IMR-90 (cell line): ENCODE measurements at regions not wholly inside any gene's neighbourhood (a gene's known extent, or its start where the extent isn't known, plus 50 kb on each side); places are given as distances from the start of the nearest gene placed in this dataset.

Experiments used
- ATAC-seq: fragments of 200-7000 bp; cut with Tn5 transposase; 2 replicates; pipeline ENCODE4 v1.9.1; 2020; ENCODE audit warnings: low read depth, mild to moderate bottlenecking, moderate library complexity
- BruUV-seq: library from RNA; stranded (reverse); fragments of 400-500 nt; replicated peaks from 2 replicates; lab custom pipeline; 2021; lab: Mats Ljungman, UMichigan
- CTCF ChIA-PET: fragments of 300-600 bp; formaldehyde crosslinking; extraction: SDS; loops from one replicate; lab custom pipeline; 2021; ENCODE audit warnings: antibody characterized with exemption; lab: Yijun Ruan, JAX
- POLR2A ChIA-PET: fragments of 300-600 bp; sonication (Branson Sonifier 250); formaldehyde crosslinking; loops from one replicate; lab custom pipeline; 2022; ENCODE audit warnings: antibody characterized with exemption; ENCODE audit not compliant: unreplicated experiment; lab: Charles Lee
- DNase-seq: peaks from one replicate; pipeline ENCODE4 v3.0.0; 2013
- H2AFZ ChIP-seq: replicated peaks from 2 replicates; pipeline ENCODE3; 2013; ENCODE audit warnings: low read length, mild to moderate bottlenecking; ENCODE audit not compliant: poor library complexity
- H2AK5ac ChIP-seq: 2 replicates; pipeline ENCODE4 v1.6.1; 2013; ENCODE audit warnings: low read depth, low read length, inconsistent platforms
- H2AK9ac ChIP-seq: replicated peaks from 2 replicates; pipeline ENCODE3; 2013; ENCODE audit warnings: mild to moderate bottlenecking, low read depth, low read length, moderate library complexity; ENCODE audit not compliant: poor library complexity
- H2BK120ac ChIP-seq: 2 replicates; pipeline ENCODE4 v1.6.1; 2013; ENCODE audit warnings: low read depth, low read length, inconsistent platforms
- H2BK15ac ChIP-seq: 3 replicates; pipeline ENCODE4 v1.6.1; 2013; ENCODE audit warnings: low read depth, low read length, inconsistent platforms
- H2BK20ac ChIP-seq: 2 replicates; pipeline ENCODE4 v1.6.1; 2013; ENCODE audit warnings: low read depth, mild to moderate bottlenecking, inconsistent platforms, low read length, moderate library complexity
- H2BK5ac ChIP-seq: 2 replicates; pipeline ENCODE4 v1.6.1; 2013; ENCODE audit warnings: mild to moderate bottlenecking, low read depth, low read length, inconsistent platforms; ENCODE audit not compliant: poor library complexity, severe bottlenecking
- H3K14ac ChIP-seq: replicated peaks from 2 replicates; pipeline ENCODE4 v1.6.1; 2013; ENCODE audit warnings: low read depth, low read length, inconsistent platforms
- H3K18ac ChIP-seq: 2 replicates; pipeline ENCODE4 v1.6.1; 2013; ENCODE audit warnings: low read depth, low read length, control low read depth
- H3K23ac ChIP-seq: 2 replicates; pipeline ENCODE4 v1.6.1; 2013; ENCODE audit warnings: low read depth, low read length, inconsistent platforms
- H3K27ac ChIP-seq: 2 replicates; pipeline ENCODE4 v1.5.1; 2013; ENCODE audit warnings: mild to moderate bottlenecking, control low read depth, low read length; ENCODE audit not compliant: insufficient read depth
- H3K27me3 ChIP-seq: 2 replicates; pipeline ENCODE4 v1.6.1; 2013; ENCODE audit warnings: low read length; ENCODE audit not compliant: control insufficient read depth, insufficient read depth
- H3K36me3 ChIP-seq: 2 replicates; pipeline ENCODE4 v1.6.1; 2013; ENCODE audit warnings: low read length, mixed read lengths; ENCODE audit not compliant: control insufficient read depth, insufficient read depth
- H3K4ac ChIP-seq: 2 replicates; pipeline ENCODE4 v1.6.1; 2013; ENCODE audit warnings: low read depth, low read length, inconsistent platforms
- H3K4me1 ChIP-seq: 2 replicates; pipeline ENCODE4 v1.6.1; 2013; ENCODE audit warnings: low read length, mixed read lengths; ENCODE audit not compliant: control insufficient read depth, insufficient read depth
- H3K4me2 ChIP-seq: 2 replicates; pipeline ENCODE4 v1.6.1; 2013; ENCODE audit warnings: low read depth, mild to moderate bottlenecking, control low read depth, low read length, moderate library complexity
- H3K4me3 ChIP-seq: 2 replicates; pipeline ENCODE4 v1.5.1; 2013; ENCODE audit warnings: low read depth, mild to moderate bottlenecking, control low read depth, low read length, moderate library complexity; ENCODE audit not compliant: insufficient read depth
- H3K56ac ChIP-seq: 2 replicates; pipeline ENCODE4 v1.6.1; 2013; ENCODE audit warnings: low read length, inconsistent platforms; ENCODE audit not compliant: insufficient read depth; ENCODE audit errors: extremely low read depth
- H3K79me1 ChIP-seq, 2 experiments: 2 replicates each; pipeline ENCODE4 v1.6.1; 2013; ENCODE audit warnings: low read length in 2 of 2, inconsistent platforms in 1 of 2, low read depth in 1 of 2
- H3K9ac ChIP-seq: 2 replicates; pipeline ENCODE4 v1.6.1; 2013; ENCODE audit warnings: low read depth, low read length, control low read depth
- H3K9me1 ChIP-seq: 2 replicates; pipeline ENCODE4 v1.6.1; 2013; ENCODE audit warnings: low read length, inconsistent platforms; ENCODE audit not compliant: insufficient read depth
- H3K9me3 ChIP-seq: 2 replicates; pipeline ENCODE4 v1.6.1; 2013; ENCODE audit warnings: low read length; ENCODE audit not compliant: control insufficient read depth, insufficient read depth
- H4K20me1 ChIP-seq: 2 replicates; pipeline ENCODE4 v1.6.1; 2013; ENCODE audit warnings: low read length, inconsistent platforms; ENCODE audit not compliant: insufficient read depth
- H4K5ac ChIP-seq: 2 replicates; pipeline ENCODE4 v1.6.1; 2013; ENCODE audit warnings: mild to moderate bottlenecking, low read depth, low read length, control low read depth
- H4K8ac ChIP-seq, 2 experiments: 2 replicates each; pipeline ENCODE4 v1.6.1; 2013; ENCODE audit warnings: low read depth in 2 of 2, low read length in 2 of 2, control low read depth in 1 of 2, inconsistent platforms in 1 of 2
- H4K91ac ChIP-seq: 2 replicates; pipeline ENCODE4 v1.6.1; 2013; ENCODE audit warnings: low read depth, low read length, inconsistent platforms; ENCODE audit not compliant: insufficient read depth
- USF2 ChIP-seq: fragments of 150-350 bp; IDR thresholded peaks from 2 replicates; pipeline ENCODE4 v1.6.1; 2017; ENCODE audit warnings: mild to moderate bottlenecking, antibody characterized with exemption, low read length, low read depth
- WGBS, 2 experiments: methylation state at CpG; one replicate each; pipeline versions ENCODE4 v1.1.5 to v1.1.7; 2013; ENCODE audit warnings: missing lambda C conversion rate in 2 of 2; ENCODE audit not compliant: insufficient read length in 1 of 2; ENCODE audit errors: extremely low coverage in 2 of 2; 5-methylcytosine and 5-hydroxymethylcytosine counted together
- dilution Hi-C: fragments of 300-500 bp; cut with HindIII; formaldehyde crosslinking; loops from one replicate; pipeline ENCODE4 v1.14.3; 2018; ENCODE audit warnings: low sequenced_read_pairs; ENCODE audit not compliant: unreplicated experiment
- in situ Hi-C: fragments of 300-500 bp; cut with MboI; formaldehyde crosslinking; loops from 3 replicates; pipeline ENCODE4 v1.14.3; 2019; ENCODE audit warnings: low sequenced_read_pairs, inconsistent platforms, mixed read lengths
- intact Hi-C: fragments of 100-400 bp; cut with micrococcal nuclease; formaldehyde crosslinking; loops from 2 replicates; pipeline ENCODE4 v1.10.0; 2022

DNA sequence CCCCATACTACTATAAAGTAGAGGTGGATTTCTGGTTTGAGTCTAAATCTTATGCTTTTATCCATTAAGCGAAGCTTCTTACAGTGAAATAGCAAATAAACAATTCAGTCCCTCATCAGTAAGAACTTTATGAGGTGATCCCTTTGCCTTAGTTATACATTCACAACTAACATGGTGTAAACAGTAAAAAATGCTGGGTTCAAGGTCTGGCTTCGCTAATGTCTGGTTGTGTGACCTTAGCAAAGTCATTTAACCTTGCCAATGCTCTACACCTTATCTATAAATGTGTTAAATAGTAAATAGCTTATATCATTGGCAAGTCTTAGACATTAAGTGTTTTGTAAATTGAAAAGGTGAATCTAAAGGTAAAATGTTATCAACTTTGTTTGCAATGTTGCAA is 475.4 kb downstream of the LMO4 start:
- Histone ChIP-seq H3K18ac (no peak overlapping the region), H2BK15ac (no peak overlapping the region), H3K27ac (no peak overlapping the region), H3K27me3 (no peaks in the 10 kb centered on the region), H3K79me1 (no peaks in the 10 kb centered on the region), H3K23ac (no peak overlapping the region), H3K4ac (no peak overlapping the region), H2AFZ (no peak overlapping the region), H3K56ac (no peak overlapping the region), H4K20me1 (no peaks in the 10 kb centered on the region), H2AK5ac (no peak overlapping the region), H3K9ac (no peak overlapping the region), H4K5ac (no peak overlapping the region), H4K8ac (no peak overlapping the region), H3K9me3 (no peaks in the 10 kb centered on the region), H4K91ac (no peak overlapping the region), H2BK5ac (no peak overlapping the region), H3K4me2 (no peak overlapping the region), H3K4me1 (peaks cover 11% of the 10 kb centered on the region), H3K14ac (no peak overlapping the region), H2BK20ac (no peak overlapping the region), H3K36me3 (no peaks in the 10 kb centered on the region), H2AK9ac (no peak overlapping the region), H3K9me1 (0 out of 2 replicates have a peak, but pooled peaks cover 3% of the 10 kb centered on the region), H2BK120ac (no peak overlapping the region), H3K4me3 (no peak overlapping the region)
- intact Hi-C loops = no loop called here
- no CpG with 5 or more reads among the region's 2 CpGs for WGBS, 2 experiments
- ATAC-seq (no peak), DNase-seq (no peak)
- CTCF ChIA-PET = no interaction called here
- BruUV-seq = no TSS peak
- in situ Hi-C loops = no loop called here
- no peak for TF ChIP-seq USF2
- POLR2A ChIA-PET = no interaction called here
- dilution Hi-C loops = no loop called here
